IMR-90 (cell line): ENCODE measurements at regions not wholly inside any gene's neighbourhood (a gene's known extent, or its start where the extent isn't known, plus 50 kb on each side); places are given as distances from the start of the nearest gene placed in this dataset.

Source experiments
- ATAC-seq: fragments of 200-7000 bp; cut with Tn5 transposase; 2 replicates; pipeline ENCODE4 v1.9.1; 2020; ENCODE audit warnings: low read depth, mild to moderate bottlenecking, moderate library complexity
- BruUV-seq: library from RNA; stranded (reverse); fragments of 400-500 nt; replicated peaks from 2 replicates; lab custom pipeline; 2021; lab: Mats Ljungman, UMichigan
- CTCF ChIA-PET: fragments of 300-600 bp; formaldehyde crosslinking; extraction: SDS; loops from one replicate; lab custom pipeline; 2021; ENCODE audit warnings: antibody characterized with exemption; lab: Yijun Ruan, JAX
- POLR2A ChIA-PET: fragments of 300-600 bp; sonication (Branson Sonifier 250); formaldehyde crosslinking; loops from one replicate; lab custom pipeline; 2022; ENCODE audit warnings: antibody characterized with exemption; ENCODE audit not compliant: unreplicated experiment; lab: Charles Lee
- DNase-seq: peaks from one replicate; pipeline ENCODE4 v3.0.0; 2013
- H2AFZ ChIP-seq: replicated peaks from 2 replicates; pipeline ENCODE3; 2013; ENCODE audit warnings: low read length, mild to moderate bottlenecking; ENCODE audit not compliant: poor library complexity
- H2AK5ac ChIP-seq: 2 replicates; pipeline ENCODE4 v1.6.1; 2013; ENCODE audit warnings: low read depth, low read length, inconsistent platforms
- H2AK9ac ChIP-seq: replicated peaks from 2 replicates; pipeline ENCODE3; 2013; ENCODE audit warnings: mild to moderate bottlenecking, low read depth, low read length, moderate library complexity; ENCODE audit not compliant: poor library complexity
- H2BK120ac ChIP-seq: 2 replicates; pipeline ENCODE4 v1.6.1; 2013; ENCODE audit warnings: low read depth, low read length, inconsistent platforms
- H2BK15ac ChIP-seq: 3 replicates; pipeline ENCODE4 v1.6.1; 2013; ENCODE audit warnings: low read depth, low read length, inconsistent platforms
- H2BK20ac ChIP-seq: 2 replicates; pipeline ENCODE4 v1.6.1; 2013; ENCODE audit warnings: low read depth, mild to moderate bottlenecking, inconsistent platforms, low read length, moderate library complexity
- H2BK5ac ChIP-seq: 2 replicates; pipeline ENCODE4 v1.6.1; 2013; ENCODE audit warnings: mild to moderate bottlenecking, low read depth, low read length, inconsistent platforms; ENCODE audit not compliant: poor library complexity, severe bottlenecking
- H3K14ac ChIP-seq: replicated peaks from 2 replicates; pipeline ENCODE4 v1.6.1; 2013; ENCODE audit warnings: low read depth, low read length, inconsistent platforms
- H3K18ac ChIP-seq: 2 replicates; pipeline ENCODE4 v1.6.1; 2013; ENCODE audit warnings: low read depth, low read length, control low read depth
- H3K23ac ChIP-seq: 2 replicates; pipeline ENCODE4 v1.6.1; 2013; ENCODE audit warnings: low read depth, low read length, inconsistent platforms
- H3K27ac ChIP-seq: 2 replicates; pipeline ENCODE4 v1.5.1; 2013; ENCODE audit warnings: mild to moderate bottlenecking, control low read depth, low read length; ENCODE audit not compliant: insufficient read depth
- H3K27me3 ChIP-seq: 2 replicates; pipeline ENCODE4 v1.6.1; 2013; ENCODE audit warnings: low read length; ENCODE audit not compliant: control insufficient read depth, insufficient read depth
- H3K36me3 ChIP-seq: 2 replicates; pipeline ENCODE4 v1.6.1; 2013; ENCODE audit warnings: low read length, mixed read lengths; ENCODE audit not compliant: control insufficient read depth, insufficient read depth
- H3K4ac ChIP-seq: 2 replicates; pipeline ENCODE4 v1.6.1; 2013; ENCODE audit warnings: low read depth, low read length, inconsistent platforms
- H3K4me1 ChIP-seq: 2 replicates; pipeline ENCODE4 v1.6.1; 2013; ENCODE audit warnings: low read length, mixed read lengths; ENCODE audit not compliant: control insufficient read depth, insufficient read depth
- H3K4me2 ChIP-seq: 2 replicates; pipeline ENCODE4 v1.6.1; 2013; ENCODE audit warnings: low read depth, mild to moderate bottlenecking, control low read depth, low read length, moderate library complexity
- H3K4me3 ChIP-seq: 2 replicates; pipeline ENCODE4 v1.5.1; 2013; ENCODE audit warnings: low read depth, mild to moderate bottlenecking, control low read depth, low read length, moderate library complexity; ENCODE audit not compliant: insufficient read depth
- H3K56ac ChIP-seq: 2 replicates; pipeline ENCODE4 v1.6.1; 2013; ENCODE audit warnings: low read length, inconsistent platforms; ENCODE audit not compliant: insufficient read depth; ENCODE audit errors: extremely low read depth
- H3K79me1 ChIP-seq, 2 experiments: 2 replicates each; pipeline ENCODE4 v1.6.1; 2013; ENCODE audit warnings: low read length in 2 of 2, inconsistent platforms in 1 of 2, low read depth in 1 of 2
- H3K9ac ChIP-seq: 2 replicates; pipeline ENCODE4 v1.6.1; 2013; ENCODE audit warnings: low read depth, low read length, control low read depth
- H3K9me1 ChIP-seq: 2 replicates; pipeline ENCODE4 v1.6.1; 2013; ENCODE audit warnings: low read length, inconsistent platforms; ENCODE audit not compliant: insufficient read depth
- H3K9me3 ChIP-seq: 2 replicates; pipeline ENCODE4 v1.6.1; 2013; ENCODE audit warnings: low read length; ENCODE audit not compliant: control insufficient read depth, insufficient read depth
- H4K20me1 ChIP-seq: 2 replicates; pipeline ENCODE4 v1.6.1; 2013; ENCODE audit warnings: low read length, inconsistent platforms; ENCODE audit not compliant: insufficient read depth
- H4K5ac ChIP-seq: 2 replicates; pipeline ENCODE4 v1.6.1; 2013; ENCODE audit warnings: mild to moderate bottlenecking, low read depth, low read length, control low read depth
- H4K8ac ChIP-seq, 2 experiments: 2 replicates each; pipeline ENCODE4 v1.6.1; 2013; ENCODE audit warnings: low read depth in 2 of 2, low read length in 2 of 2, control low read depth in 1 of 2, inconsistent platforms in 1 of 2
- H4K91ac ChIP-seq: 2 replicates; pipeline ENCODE4 v1.6.1; 2013; ENCODE audit warnings: low read depth, low read length, inconsistent platforms; ENCODE audit not compliant: insufficient read depth
- BHLHE40 ChIP-seq: fragments of 150-350 bp; IDR thresholded peaks from 2 replicates; pipeline ENCODE4 v1.6.1; 2016; ENCODE audit warnings: mild to moderate bottlenecking, low read depth, low read length
- CEBPB ChIP-seq: IDR thresholded peaks from 2 replicates; pipeline ENCODE4 v1.6.1; 2012; ENCODE audit warnings: low read depth, low read length, improper control_type of control experiment
- CHD1 ChIP-seq: IDR thresholded peaks from 2 replicates; pipeline ENCODE4 v1.6.1; 2012; ENCODE audit warnings: low read depth, low read length, improper control_type of control experiment
- CTCF ChIP-seq: conservative IDR thresholded peaks from 2 replicates; pipeline ENCODE4 v1.5.1; 2012; ENCODE audit warnings: mild to moderate bottlenecking, low read depth, low read length, improper control_type of control experiment
- FOS ChIP-seq: fragments of 150-350 bp; IDR thresholded peaks from 2 replicates; pipeline ENCODE4 v1.6.1; 2016; ENCODE audit warnings: low read depth, low read length
- MAFK ChIP-seq: IDR thresholded peaks from 2 replicates; pipeline ENCODE4 v1.6.1; 2012; ENCODE audit warnings: low read depth, low read length, improper control_type of control experiment
- MAZ ChIP-seq: IDR thresholded peaks from 2 replicates; pipeline ENCODE4 v1.6.1; 2012; ENCODE audit warnings: low read depth, mild to moderate bottlenecking, low read length, improper control_type of control experiment, moderate library complexity, borderline replicate concordance
- MXI1 ChIP-seq: IDR thresholded peaks from 2 replicates; pipeline ENCODE4 v1.6.1; 2012; ENCODE audit warnings: low read depth, mild to moderate bottlenecking, low read length, moderate library complexity, borderline replicate concordance
- NFE2L2 ChIP-seq: fragments of 150-350 bp; IDR thresholded peaks from 2 replicates; pipeline ENCODE4 v1.6.1; 2016; ENCODE audit warnings: low read depth, mild to moderate bottlenecking, low read length
- POLR2A ChIP-seq: IDR thresholded peaks from 2 replicates; pipeline ENCODE4 v1.6.1; 2012; ENCODE audit warnings: mild to moderate bottlenecking, low read depth, low read length
- RAD21 ChIP-seq: IDR thresholded peaks from 2 replicates; pipeline ENCODE4 v1.6.1; 2012; ENCODE audit warnings: low read length, improper control_type of control experiment
- RCOR1 ChIP-seq: IDR thresholded peaks from 2 replicates; pipeline ENCODE4 v1.6.1; 2012; ENCODE audit warnings: mild to moderate bottlenecking, low read length, improper control_type of control experiment; ENCODE audit not compliant: insufficient replicate concordance
- RFX5 ChIP-seq: IDR thresholded peaks from 2 replicates; pipeline ENCODE4 v1.8.0; 2012; ENCODE audit warnings: low read depth, mild to moderate bottlenecking, low read length, moderate library complexity
- SMC3 ChIP-seq: fragments of 150-350 bp; IDR thresholded peaks from 2 replicates; pipeline ENCODE4 v1.6.1; 2016; ENCODE audit warnings: low read depth, mild to moderate bottlenecking, antibody characterized with exemption, low read length, moderate library complexity
- WGBS, 2 experiments: methylation state at CpG; one replicate each; pipeline versions ENCODE4 v1.1.5 to v1.1.7; 2013; ENCODE audit warnings: missing lambda C conversion rate in 2 of 2; ENCODE audit not compliant: insufficient read length in 1 of 2; ENCODE audit errors: extremely low coverage in 2 of 2; 5-methylcytosine and 5-hydroxymethylcytosine counted together
- dilution Hi-C: fragments of 300-500 bp; cut with HindIII; formaldehyde crosslinking; loops from one replicate; pipeline ENCODE4 v1.14.3; 2018; ENCODE audit warnings: low sequenced_read_pairs; ENCODE audit not compliant: unreplicated experiment
- in situ Hi-C: fragments of 300-500 bp; cut with MboI; formaldehyde crosslinking; loops from 3 replicates; pipeline ENCODE4 v1.14.3; 2019; ENCODE audit warnings: low sequenced_read_pairs, inconsistent platforms, mixed read lengths
- intact Hi-C: fragments of 100-400 bp; cut with micrococcal nuclease; formaldehyde crosslinking; loops from 2 replicates; pipeline ENCODE4 v1.10.0; 2022
- TF ChIP-seq, protein P1 (sequence below): fragments of 150-350 bp; IDR thresholded peaks from 2 replicates; pipeline ENCODE4 v1.6.1; 2017; ENCODE audit warnings: mild to moderate bottlenecking, antibody characterized with exemption, low read length, low read depth

GRCh38 chr5:67815455-67816391, 399.8 kb upstream of the PIK3R1 start:
- Histone ChIP-seq H4K20me1 (no peaks in the 10 kb centered on the region), H3K9me3 (no peaks in the 10 kb centered on the region; the same call in 1 of the 2 replicates), H3K18ac (no peak overlapping the region), H4K91ac (no peak overlapping the region), H2AFZ (no peak overlapping the region), H2BK5ac (no peak overlapping the region), H2AK9ac (no peak overlapping the region), H3K23ac (no peak overlapping the region), H3K4ac (no peak overlapping the region), H3K36me3 (no peaks in the 10 kb centered on the region), H3K14ac (no peak overlapping the region), H3K4me1 (no peaks in the 10 kb centered on the region), H2AK5ac (no peak overlapping the region), H4K8ac (no peak overlapping the region), H2BK120ac (no peak overlapping the region), H3K27me3 (no peaks in the 10 kb centered on the region), H2BK20ac (no peak overlapping the region), H3K27ac (no peak overlapping the region), H3K56ac (no peak overlapping the region), H4K5ac (no peak overlapping the region), H3K4me3 (no peak overlapping the region), H3K9me1 (no peaks in the 10 kb centered on the region), H3K79me1 (no peaks in the 10 kb centered on the region), H3K9ac (no peak overlapping the region), H2BK15ac (no peak overlapping the region), H3K4me2 (no peak overlapping the region)
- in situ Hi-C loops, result loop anchor here (25.0 kb wide), 1 partner anchor 578 kb away; no protein-coding TSS in a partner anchor
- BruUV-seq, result no TSS peak
- ChIA-PET POLR2A (no interaction called here), CTCF (no interaction called here)
- 63% methylated on average over 4 of the region's 10 CpGs; no CpG with 5 or more reads in 1 of the 2 experiments for WGBS, 2 experiments
- DNase-seq (no peak), ATAC-seq (no peak)
- dilution Hi-C loops, result no loop called here
- intact Hi-C loops, result no loop called here
- TF ChIP-seq POLR2A (no peak), SMC3 (no peak), CTCF (no peak), NFE2L2 (no peak), MXI1 (no peak), CHD1 (no peak), CEBPB (no peak), FOS (no peak), MAFK (no peak), BHLHE40 (no peak), RFX5 (no peak), MAZ (no peak), RAD21 (no peak), RCOR1 (no peak)
- TF ChIP-seq, protein P1, sequence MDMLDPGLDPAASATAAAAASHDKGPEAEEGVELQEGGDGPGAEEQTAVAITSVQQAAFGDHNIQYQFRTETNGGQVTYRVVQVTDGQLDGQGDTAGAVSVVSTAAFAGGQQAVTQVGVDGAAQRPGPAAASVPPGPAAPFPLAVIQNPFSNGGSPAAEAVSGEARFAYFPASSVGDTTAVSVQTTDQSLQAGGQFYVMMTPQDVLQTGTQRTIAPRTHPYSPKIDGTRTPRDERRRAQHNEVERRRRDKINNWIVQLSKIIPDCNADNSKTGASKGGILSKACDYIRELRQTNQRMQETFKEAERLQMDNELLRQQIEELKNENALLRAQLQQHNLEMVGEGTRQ, result no peak
